Parathyroid adenoma (tissue), 2 donors: ENCODE measurements at regions not wholly inside any gene's neighbourhood (a gene's known extent, or its start where the extent isn't known, plus 50 kb on each side); places are given as distances from the start of the nearest gene placed in this dataset.

Experiments
- H2AFZ ChIP-seq: fragments of 300-600 bp; sonication (generic); one replicate; pipeline ENCODE4 v1.7.0; 2017; ENCODE audit warnings: antibody characterized with exemption, mild to moderate bottlenecking
- H3K27ac ChIP-seq: fragments of 300-600 bp; sonication (generic); one replicate; pipeline ENCODE4 v1.7.0; 2017
- H3K27me3 ChIP-seq: fragments of 300-600 bp; sonication (generic); one replicate; pipeline ENCODE4 v1.7.0; 2017; ENCODE audit warnings: low read length; ENCODE audit not compliant: control insufficient read depth, insufficient read depth
- H3K36me3 ChIP-seq: fragments of 300-600 bp; sonication (generic); one replicate; pipeline ENCODE4 v1.7.0; 2017; ENCODE audit warnings: low read length; ENCODE audit not compliant: control insufficient read depth, insufficient read depth
- H3K4me1 ChIP-seq: fragments of 300-600 bp; sonication (generic); one replicate; pipeline ENCODE4 v1.7.0; 2017; ENCODE audit warnings: control low read depth
- H3K4me2 ChIP-seq: fragments of 300-600 bp; sonication (generic); one replicate; pipeline ENCODE4 v1.7.0; 2017; ENCODE audit warnings: low read length
- H3K4me3 ChIP-seq: fragments of 300-600 bp; sonication (generic); one replicate; pipeline ENCODE4 v1.7.0; 2017; ENCODE audit warnings: low read depth, low read length
- H3K79me2 ChIP-seq: fragments of 300-600 bp; sonication (generic); one replicate; pipeline ENCODE4 v1.7.0; 2017; ENCODE audit warnings: control low read depth
- H3K9ac ChIP-seq: fragments of 300-600 bp; sonication (generic); one replicate; pipeline ENCODE4 v1.7.0; 2017; ENCODE audit warnings: mild to moderate bottlenecking
- H3K9me3 ChIP-seq: fragments of 300-600 bp; sonication (generic); one replicate; pipeline ENCODE4 v1.7.0; 2017; ENCODE audit warnings: low read length; ENCODE audit not compliant: control insufficient read depth
- TF ChIP-seq, protein P1 (sequence below): fragments of 300-600 bp; sonication (generic); IDR thresholded peaks from one replicate; pipeline ENCODE4 v1.7.0; 2017; ENCODE audit warnings: antibody characterized with exemption, mild to moderate bottlenecking
- donor health status: primary hyperparathyroidism.

DNA sequence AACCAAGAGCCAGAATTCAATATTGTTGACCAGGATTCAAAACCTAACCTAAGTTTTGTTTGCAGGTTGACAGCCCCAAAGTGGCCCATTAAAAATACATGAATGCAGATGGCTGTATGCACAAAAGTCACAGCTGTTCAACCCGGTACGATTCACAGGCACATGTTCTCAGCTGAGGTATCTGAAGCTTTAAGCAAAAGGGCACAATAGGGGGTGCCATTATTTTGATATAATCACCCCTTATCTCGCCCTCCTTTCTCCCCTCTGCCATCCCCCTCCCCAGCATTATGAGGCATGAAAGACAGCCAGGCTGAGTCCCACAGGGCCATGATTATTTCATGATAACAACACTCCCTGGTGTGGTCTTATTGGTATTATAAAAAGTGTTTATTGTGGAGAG lies 264.9 kb downstream of the EBLN2 start:
- Histone ChIP-seq H3K36me3 (no peaks in the 10 kb centered on the region), H3K27me3 (no peaks in the 10 kb centered on the region), H3K9me3 (no peaks in the 10 kb centered on the region), H3K4me3 (no peak overlapping the region), H3K79me2 (no peaks in the 10 kb centered on the region), H3K27ac (no peak overlapping the region), H3K9ac (no peak overlapping the region), H3K4me1 (peaks cover 3% of the 10 kb centered on the region), H2AFZ (no peak overlapping the region), H3K4me2 (no peak overlapping the region)
- TF ChIP-seq, protein P1, sequence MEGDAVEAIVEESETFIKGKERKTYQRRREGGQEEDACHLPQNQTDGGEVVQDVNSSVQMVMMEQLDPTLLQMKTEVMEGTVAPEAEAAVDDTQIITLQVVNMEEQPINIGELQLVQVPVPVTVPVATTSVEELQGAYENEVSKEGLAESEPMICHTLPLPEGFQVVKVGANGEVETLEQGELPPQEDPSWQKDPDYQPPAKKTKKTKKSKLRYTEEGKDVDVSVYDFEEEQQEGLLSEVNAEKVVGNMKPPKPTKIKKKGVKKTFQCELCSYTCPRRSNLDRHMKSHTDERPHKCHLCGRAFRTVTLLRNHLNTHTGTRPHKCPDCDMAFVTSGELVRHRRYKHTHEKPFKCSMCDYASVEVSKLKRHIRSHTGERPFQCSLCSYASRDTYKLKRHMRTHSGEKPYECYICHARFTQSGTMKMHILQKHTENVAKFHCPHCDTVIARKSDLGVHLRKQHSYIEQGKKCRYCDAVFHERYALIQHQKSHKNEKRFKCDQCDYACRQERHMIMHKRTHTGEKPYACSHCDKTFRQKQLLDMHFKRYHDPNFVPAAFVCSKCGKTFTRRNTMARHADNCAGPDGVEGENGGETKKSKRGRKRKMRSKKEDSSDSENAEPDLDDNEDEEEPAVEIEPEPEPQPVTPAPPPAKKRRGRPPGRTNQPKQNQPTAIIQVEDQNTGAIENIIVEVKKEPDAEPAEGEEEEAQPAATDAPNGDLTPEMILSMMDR = no peak

- no peak overlapping the region for H3K4me2 ChIP-seq
- no peaks in the 10 kb centered on the region for H3K36me3 ChIP-seq
- H3K9me3 ChIP-seq = no peaks in the 10 kb centered on the region
- no peak overlapping the region for H2AFZ ChIP-seq
- no peak overlapping the region for H3K9ac ChIP-seq
- H3K79me2 ChIP-seq = no peaks in the 10 kb centered on the region
- no peak overlapping the region for H3K4me3 ChIP-seq
- no peaks in the 10 kb centered on the region for H3K27me3 ChIP-seq
- peaks cover 3% of the 10 kb centered on the region for H3K4me1 ChIP-seq
- no peak overlapping the region for H3K27ac ChIP-seq
- TF ChIP-seq, protein P1 = no peak
Observed at GRCh38 chr3:73327052-73327451, 265.6 kb downstream of the EBLN2 start.
